ENCODE measurements at regions not wholly inside any gene's neighbourhood (a gene's known extent, or its start where the extent isn't known, plus 50 kb on each side); places are given as distances from the start of the nearest gene placed in this dataset.
A peak's percentile ranks its signal among the peaks of the same experiment; 100 is the strongest.

- DNase-seq (ENCODE audit: low spot score): no peak
These were observed 172.3 kb upstream of the ADO start for GRCh38 chr10:62632071-62632809.

GRCh38 chr10:62633976-62634375 is 170.5 kb upstream of the ADO start:
- DNase-seq (ENCODE audit: low spot score): no peak

DNA sequence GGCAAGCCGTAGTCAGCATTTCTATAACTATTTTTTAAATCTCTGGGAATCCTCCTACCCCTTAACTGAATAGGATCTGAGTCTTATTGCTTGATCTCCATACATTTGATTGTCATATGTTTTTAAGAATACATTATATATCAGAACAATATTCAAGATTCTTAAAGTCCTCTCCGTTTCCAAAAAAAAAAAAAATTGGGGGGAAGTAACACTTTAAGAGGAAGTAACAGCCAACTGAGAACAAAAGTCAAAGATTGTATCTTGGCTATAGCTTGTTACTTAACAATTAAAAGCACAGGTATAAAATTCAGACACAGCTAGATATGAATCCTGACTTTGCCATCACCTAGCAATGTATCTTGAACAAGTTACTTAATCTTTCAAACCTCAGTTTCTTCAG is 169.9 kb upstream of the ADO start:
- no peak for DNase-seq (ENCODE audit: low spot score)

- no peak for DNase-seq (ENCODE audit: low spot score)
These were observed 169.4 kb upstream of the ADO start for GRCh38 chr10:62635127-62635526.

DNA sequence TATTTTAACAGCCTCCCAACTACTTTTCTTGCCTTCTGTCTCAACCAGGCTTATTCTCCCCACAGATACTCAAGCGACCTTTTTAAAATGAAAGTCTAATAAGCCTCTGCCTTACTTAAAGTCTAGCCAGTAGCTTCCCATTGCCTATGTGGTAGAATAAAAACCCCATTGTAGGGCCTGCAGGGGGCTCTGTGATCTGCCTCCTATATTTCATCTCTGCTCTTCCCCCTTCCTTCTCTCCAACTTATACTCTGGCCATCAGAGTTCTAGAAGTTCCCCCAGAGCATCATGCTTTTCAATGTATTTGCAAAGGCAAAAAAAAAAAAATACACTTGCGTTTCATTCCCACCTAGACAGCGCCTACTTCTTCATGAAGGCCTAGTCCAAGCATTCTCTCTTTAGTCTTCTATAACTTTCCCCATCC is 167.7 kb upstream of the ADO start:
- DNase-seq (ENCODE audit: low spot score): no peak

DNA sequence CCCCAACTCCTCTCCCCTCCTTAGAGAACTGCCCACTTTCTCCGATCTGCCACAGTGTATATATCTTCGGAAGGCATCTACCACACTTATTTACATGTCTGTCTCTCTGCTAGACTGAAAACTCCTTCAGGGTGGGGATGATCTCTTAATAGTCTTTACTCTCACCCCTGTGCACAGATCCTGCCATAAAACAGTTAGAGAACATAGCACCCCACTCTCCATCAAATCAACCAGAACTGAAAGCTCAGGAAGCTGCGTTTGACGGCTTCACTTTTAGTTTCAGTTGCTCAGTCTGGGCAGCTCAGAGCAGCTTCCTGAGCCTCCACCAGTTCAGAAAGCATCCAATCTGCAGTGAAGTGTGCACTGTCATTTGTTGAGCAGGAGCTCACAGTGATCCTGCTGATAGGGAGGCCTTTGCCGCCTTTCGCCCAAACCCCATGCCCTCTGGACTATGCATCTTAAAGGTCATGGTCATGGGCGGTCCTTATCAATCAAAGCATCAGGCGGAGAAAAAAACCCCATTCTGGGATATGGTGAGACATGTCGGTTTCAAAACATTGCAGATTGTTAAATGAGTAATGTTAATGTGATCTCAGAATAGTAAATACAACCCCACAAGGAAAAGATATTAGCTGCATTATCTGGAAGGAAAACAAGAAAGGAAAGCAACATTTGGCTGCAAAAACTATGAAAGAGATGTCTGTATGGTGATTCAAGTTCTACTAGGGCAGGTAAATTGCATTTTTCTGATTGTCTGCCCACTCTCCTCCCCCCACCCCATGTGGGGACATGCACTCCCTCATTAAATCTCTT is 167.1 kb upstream of the ADO start:
- DNase-seq (ENCODE audit: low spot score): peak; percentile 32

- no peak for DNase-seq (ENCODE audit: low spot score)
These were observed 166.4 kb upstream of the ADO start for GRCh38 chr10:62638062-62638477.

GRCh38 chr10:62639144-62639543 is 165.4 kb upstream of the ADO start:
- no peak for DNase-seq (ENCODE audit: low spot score)

GRCh38 chr10:62640411-62640810 is 164.1 kb upstream of the ADO start:
- DNase-seq (ENCODE audit: low spot score): no peak

GRCh38 chr10:62643606-62644587 is 160.6 kb upstream of the ADO start:
- DNase-seq (ENCODE audit: low spot score): no peak

- no peak for DNase-seq (ENCODE audit: low spot score)
These were observed 157.0 kb upstream of the ADO start for GRCh38 chr10:62647375-62648092.

GRCh38 chr10:62648921-62649320 is 155.6 kb upstream of the ADO start:
- DNase-seq (ENCODE audit: low spot score): no peak

- peak; percentile 38 for DNase-seq (ENCODE audit: low spot score)
These were observed 154.1 kb upstream of the ADO start for GRCh38 chr10:62650411-62650810.

DNA sequence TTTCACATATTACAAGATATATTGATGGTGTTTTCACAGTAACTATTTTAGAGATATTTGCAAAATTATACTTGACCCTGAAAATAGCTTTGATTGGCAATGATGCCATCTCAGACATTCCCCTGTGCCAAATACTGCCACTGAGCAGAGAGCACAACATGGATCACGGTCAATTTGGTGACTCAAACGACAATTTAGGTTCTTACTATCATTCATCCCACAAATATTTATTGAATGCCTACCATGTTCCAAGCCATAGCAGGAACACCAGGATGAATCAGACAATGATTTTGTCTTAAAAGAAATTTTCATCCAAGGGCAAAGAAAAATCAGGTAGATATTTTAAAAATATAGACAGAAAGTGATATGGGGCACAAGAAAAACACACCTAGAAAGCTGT is 153.2 kb upstream of the ADO start:
- peak; percentile 52 for DNase-seq (ENCODE audit: low spot score)

DNA sequence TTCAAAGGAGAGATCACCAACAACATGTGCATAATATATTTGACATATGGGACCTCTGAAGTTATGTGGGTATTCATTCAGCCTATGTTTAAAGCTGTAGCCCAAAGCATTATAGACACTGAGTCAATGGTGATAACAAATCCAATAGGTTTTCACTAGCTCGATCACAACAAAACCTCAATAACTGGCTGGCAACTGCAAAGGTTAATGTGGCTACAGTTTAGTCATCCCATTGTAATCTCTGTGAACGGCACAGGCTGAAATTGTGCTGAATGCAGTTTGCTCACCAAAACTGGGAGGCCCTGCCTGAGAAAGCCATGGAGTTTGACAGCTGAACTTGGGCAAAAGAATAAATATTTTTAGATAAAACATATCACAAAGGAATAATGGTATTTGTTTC is 152.4 kb upstream of the ADO start:
- DNase-seq (ENCODE audit: low spot score): peak; percentile 61

GRCh38 chr10:62652564-62652963 is 152.0 kb upstream of the ADO start:
- DNase-seq (ENCODE audit: low spot score): no peak

DNA sequence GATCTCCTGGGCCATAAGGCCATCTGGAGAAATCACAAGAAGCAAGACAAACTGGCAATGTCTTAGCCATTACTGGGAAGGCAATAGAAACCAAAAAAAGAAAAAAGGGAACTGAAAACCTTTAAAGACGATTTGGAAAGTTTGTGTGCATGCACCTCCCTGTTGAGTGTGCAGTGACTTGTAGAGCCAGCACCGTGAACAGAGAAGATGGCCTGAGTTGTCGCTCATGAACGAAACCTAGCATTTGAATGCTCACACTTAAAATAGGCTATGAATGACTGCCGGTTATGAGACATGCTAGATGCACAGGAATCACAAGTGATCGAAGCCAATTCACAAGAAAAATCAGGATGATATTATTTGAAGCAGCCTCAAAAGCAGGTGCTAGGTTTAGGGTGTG is 151.3 kb upstream of the ADO start:
- DNase-seq (ENCODE audit: low spot score): no peak

DNA sequence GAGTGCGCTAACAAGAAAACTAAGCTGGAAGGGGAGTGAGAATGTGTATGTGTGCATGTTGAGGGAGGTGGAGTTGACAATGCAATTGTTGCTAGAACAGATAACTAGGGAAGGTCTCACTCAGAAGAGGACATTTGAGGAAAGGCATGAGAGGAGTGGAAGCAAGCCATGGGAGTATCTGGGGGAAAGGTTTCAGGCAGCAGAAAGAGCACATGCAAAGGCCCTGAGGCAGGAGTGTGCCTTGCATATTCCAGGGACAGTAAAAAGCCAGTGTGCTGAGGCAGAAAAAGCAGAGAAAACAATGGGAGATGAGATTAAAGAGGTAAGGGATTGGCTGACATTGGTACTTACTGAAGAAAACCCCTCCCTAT is 149.6 kb upstream of the ADO start:
- no peak for DNase-seq (ENCODE audit: low spot score)

DNA sequence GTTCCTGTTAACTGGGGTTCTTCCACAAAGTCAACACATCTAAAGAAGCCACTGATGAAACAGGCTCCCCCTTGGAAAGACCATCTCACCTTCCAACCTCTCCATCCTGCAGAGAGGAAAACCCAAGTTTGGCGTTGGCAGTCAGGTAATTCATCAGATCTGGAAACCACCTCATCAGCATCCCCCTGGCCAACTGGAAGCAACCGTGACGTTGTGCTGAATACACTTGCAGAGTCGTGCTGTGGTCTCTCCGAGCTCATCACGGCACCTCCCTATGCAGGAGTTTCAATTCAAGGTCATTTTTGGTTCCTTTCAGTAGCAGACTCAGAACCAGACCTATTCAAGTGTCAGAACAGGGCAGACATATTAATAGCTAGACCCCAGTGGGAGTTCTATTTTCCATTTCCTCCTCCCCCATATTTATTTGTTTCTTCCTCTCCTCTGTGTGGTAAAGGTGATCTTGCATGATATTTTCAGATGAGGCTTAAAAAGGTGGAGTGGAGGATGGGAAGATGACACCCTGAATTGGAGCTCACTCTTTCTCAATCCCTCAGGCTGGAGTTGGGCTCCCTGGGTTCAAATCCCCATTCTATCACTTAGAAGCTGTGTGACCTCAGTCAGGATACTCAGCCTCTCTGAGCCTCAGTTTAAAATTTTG is 149.1 kb upstream of the ADO start:
- no peak for DNase-seq (ENCODE audit: low spot score)

GRCh38 chr10:62657244-62657835 is 147.2 kb upstream of the ADO start:
- DNase-seq (ENCODE audit: low spot score): no peak

GRCh38 chr10:62658516-62658915 is 146.0 kb upstream of the ADO start:
- no peak for DNase-seq (ENCODE audit: low spot score)
